ENCODE measurements at regions not wholly inside any gene's neighbourhood (a gene's known extent, or its start where the extent isn't known, plus 50 kb on each side); places are given as distances from the start of the nearest gene placed in this dataset.
A peak's percentile ranks its signal among the peaks of the same experiment; 100 is the strongest.
"Not testable (repeated sequence)": the region's sequence is repeated elsewhere in the genome, so short reads cannot be mapped to it uniquely, and the experiment has no call there.

DNA sequence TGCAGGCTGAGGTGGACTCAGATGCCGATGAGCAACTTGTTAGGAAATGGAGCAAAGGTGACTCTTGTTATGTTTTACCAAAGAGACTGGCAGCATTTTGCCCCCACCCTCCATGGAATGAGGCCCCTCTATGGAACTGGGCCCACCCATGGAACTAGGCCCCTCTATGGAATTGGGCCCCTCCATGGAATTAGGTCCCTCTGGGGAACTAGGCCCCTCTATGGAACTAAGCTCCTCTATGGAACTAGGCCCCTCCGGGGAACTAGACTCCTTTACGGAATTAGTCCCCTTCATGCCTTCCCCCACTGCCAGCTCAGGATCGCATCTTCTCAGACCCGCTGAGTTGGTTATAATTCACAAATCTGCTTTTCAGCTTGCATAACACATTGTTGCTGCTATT lies 144.9 kb downstream of the THBS2 start:
- H3K27ac ChIP-seq: no peak overlapping the region
- no peak for DNase-seq (ENCODE audit: low read depth, low spot score)

DNA sequence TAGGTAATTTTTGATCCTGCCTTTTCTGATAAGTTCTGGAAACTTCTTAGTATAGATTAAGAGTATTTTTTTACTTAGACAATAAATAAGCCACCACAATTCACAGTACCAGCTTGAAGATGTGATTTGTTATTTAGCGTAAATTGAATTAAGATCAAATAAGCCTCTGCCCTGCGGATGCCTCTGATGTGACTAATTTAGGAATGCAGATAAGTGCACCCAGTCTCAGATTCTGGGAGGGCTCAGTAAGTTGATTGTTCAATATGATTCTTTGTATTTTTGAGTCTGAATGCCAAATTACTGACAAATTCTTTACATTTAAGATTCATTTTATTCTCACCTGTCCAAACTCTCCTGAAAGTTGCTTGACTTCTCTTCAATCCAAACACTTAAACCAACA lies 147.5 kb downstream of the THBS2 start:
- DNase-seq (ENCODE audit: low read depth, low spot score): no peak
- no peak overlapping the region for H3K27ac ChIP-seq

DNA sequence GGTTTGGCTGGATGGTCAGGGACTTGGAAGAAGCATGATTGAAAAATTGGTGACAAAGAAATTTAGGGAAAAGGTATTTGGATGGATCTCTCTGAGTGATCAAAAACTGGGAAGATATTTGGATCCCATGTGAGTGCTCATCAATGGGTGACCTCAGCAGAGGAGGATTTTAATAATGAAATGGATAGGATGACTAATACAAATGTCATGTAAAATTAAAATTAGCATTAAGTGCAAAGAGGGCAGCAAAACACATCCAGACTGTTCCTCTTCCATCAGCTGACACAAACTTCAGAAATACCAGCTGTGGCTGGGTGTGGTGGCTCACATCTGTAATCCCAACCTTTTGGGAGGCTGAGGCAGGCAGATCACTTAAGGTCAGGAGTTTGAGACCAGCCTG lies 151.7 kb downstream of the THBS2 start:
- H3K27ac ChIP-seq: no peak overlapping the region
- no peak for DNase-seq (ENCODE audit: low read depth, low spot score)

DNA sequence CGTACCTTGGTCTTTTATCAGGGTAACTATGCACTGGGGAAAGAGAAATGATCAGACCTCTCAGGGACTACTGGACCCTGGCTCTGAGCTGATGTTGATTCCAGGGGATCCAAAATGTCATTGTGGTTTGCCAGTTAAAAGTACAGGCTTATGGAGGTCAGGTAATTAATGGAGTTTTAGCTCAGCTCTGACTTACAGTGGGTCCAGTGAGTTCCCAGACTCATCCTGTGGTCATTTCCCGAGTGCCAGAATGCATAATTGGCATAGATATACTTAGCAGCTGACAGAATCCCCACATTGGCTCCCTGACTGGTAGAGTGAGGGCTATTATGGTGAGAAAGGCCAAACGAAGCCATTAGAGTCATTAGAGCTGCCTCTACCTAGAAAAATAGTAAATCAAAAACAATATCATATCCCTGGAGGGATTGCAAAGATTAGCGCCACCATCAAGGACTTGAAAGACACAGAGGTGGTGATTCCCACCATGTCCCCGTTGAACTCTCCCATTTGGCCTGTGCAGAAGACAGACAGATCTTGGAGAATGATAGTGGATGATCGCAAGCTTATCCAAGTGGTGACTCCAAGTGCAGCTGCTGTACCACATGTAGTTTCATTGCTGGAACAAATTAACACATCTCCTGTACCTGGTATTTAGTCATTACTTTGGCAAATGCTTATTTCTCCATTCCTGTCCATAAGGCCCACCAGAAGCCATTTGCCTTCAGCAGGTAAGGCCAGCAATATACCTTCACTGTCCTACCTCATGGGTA lies 152.4 kb downstream of the THBS2 start:
- H3K27ac ChIP-seq: no peak overlapping the region

DNA sequence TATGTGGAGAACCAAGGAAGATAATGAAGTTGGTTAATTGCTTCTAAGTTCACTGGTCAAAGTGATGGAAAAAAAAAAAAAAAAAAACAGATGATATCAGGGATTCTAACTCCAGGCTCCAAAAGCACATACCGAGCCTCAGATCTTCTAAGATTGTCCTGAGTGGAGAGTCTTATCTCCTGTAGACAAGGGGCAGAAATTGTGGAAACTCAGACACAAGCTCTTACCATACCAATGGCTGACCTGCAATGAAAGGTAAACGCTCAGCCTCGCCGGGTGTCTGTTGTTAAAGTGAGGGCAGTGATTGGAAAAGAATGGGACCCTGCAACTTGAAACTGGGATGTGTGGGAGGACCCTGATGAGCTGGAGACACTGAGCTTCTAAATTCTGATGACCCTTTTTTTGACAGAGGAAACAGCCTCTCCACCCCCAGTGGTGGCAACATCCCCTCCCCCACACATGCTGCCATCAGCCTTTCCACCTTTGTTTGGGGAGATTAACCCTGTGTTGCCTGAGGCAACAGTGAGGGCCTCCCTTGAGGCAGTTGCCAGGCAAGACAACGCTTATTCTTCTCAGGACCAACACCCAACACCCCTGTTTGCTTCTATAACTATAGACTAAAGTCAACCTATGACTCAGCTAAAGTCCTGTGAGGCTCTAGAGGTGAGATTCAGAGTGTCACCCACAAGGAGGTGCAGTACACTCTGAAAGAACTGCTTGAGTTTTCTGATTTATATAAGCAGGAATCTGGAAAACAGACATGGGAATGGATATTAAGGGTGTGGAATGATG lies 154.0 kb downstream of the THBS2 start:
- no peak for DNase-seq (ENCODE audit: low read depth, low spot score)
- H3K27ac ChIP-seq: no peak overlapping the region

More for the DNA sequence above, 152.4 kb downstream of the THBS2 start:
- DNase-seq (ENCODE audit: low read depth, low spot score): no peak

DNA sequence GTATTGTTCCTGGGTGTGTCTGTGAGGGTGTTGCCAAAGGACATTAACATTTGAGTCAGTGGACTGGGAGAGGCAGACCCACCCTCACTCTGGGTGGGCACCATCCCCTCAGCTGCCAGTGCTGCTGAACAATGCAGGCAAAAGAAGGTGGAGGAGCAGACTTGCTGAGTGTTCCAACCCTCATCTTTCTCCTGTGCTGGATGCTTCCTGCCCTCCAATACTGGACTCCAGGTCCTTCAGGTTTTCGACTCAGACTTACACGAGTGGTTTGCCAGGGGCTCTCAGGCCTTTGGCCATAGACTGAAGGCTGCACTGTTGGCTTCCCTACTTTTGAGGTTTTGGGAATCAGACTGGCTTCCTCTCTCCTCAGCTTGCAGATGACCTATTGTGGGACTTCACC lies 155.0 kb downstream of the THBS2 start:
- not testable (repeated sequence) for DNase-seq (ENCODE audit: low read depth, low spot score); H3K27ac ChIP-seq

DNA sequence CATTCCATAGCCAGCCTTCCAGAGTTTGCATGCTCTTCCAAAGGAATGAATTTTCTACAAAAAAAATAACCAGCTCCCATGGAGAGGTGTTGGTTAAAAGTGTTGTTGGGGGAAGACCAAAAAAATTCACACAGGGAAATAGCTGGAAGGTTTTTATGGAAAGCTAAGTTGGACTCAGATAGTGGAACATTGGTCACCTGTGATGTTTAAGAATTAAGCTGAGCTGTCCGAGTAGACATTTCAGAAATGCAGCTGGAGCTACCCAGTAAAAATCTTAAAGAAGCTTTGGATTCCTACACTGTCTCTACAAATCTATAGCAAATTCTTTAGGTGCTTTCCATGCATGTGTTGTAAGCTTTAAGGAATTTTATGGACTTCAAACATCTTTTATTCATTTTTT lies 155.5 kb downstream of the THBS2 start:
- DNase-seq (ENCODE audit: low read depth, low spot score): no peak
- no peak overlapping the region for H3K27ac ChIP-seq

DNA sequence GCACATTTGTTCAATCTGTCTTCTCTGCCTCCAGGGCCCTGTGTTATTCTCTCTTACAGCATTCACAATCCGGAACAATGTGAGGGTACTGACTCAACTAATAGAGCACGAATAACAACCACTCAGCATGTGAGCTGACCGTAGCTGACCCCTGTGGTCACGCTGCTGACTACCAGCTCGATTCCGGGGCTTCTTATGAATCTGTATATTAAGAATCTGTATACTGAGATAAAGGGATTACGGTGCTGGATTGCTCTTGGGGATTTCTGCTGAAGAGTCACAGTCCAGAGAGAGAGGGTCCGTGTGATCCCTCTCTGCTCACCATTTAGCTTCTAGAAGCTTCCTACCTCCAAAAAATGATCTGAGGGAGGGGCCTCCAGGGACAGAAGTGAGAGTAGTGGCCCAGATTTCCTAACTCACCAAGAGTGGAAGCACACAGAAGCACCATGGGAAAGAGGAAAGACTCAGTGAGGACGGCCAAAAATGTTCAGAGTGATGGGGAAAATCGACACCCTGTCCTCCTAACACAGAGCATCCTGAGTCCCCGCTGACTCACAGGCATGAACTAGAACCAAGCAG lies 156.2 kb downstream of the THBS2 start:
- H3K27ac ChIP-seq: no peak overlapping the region
- no peak for DNase-seq (ENCODE audit: low read depth, low spot score)

DNA sequence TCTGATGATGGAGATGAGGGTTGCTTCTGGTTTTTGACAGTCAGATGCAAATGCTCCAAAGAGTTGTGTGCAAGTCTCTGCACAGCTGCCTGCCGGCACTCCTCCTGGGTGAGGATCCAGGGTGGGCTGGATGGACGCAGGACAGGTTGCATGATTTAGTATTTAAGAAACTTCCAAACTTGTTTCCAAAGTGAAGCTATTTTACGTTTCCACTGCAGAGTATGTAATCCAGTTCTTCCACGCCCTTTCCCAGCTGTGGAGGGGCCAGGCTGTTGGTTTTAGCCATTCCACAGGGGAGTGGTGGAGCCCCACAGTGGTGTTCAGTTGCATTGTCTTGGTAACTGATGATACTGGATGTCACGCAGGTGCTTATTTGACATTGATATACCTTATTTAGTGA lies 157.3 kb downstream of the THBS2 start:
- DNase-seq (ENCODE audit: low read depth, low spot score): no peak
- H3K27ac ChIP-seq: no peak overlapping the region

DNA sequence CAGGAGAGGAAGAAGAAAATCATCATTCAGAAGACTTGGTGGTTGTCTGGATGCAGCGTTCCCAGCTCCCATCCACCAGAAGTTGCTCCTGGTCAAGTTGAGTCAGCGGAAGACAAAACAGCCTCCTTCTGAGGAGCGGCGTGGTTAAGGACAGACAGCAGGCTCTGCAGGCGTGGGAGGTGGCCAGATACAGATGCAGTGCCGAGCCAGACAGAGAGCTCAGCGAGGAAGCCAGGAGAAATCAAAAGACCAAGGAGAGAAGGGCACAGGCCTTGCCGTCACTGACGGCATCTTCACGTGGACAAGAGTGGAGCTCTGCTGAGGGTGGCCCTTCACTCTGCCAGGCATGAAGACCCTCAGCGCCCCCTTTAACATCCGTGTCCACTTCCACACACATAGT lies 158.5 kb downstream of the THBS2 start:
- DNase-seq (ENCODE audit: low read depth, low spot score): no peak
- H3K27ac ChIP-seq: no peak overlapping the region

DNA sequence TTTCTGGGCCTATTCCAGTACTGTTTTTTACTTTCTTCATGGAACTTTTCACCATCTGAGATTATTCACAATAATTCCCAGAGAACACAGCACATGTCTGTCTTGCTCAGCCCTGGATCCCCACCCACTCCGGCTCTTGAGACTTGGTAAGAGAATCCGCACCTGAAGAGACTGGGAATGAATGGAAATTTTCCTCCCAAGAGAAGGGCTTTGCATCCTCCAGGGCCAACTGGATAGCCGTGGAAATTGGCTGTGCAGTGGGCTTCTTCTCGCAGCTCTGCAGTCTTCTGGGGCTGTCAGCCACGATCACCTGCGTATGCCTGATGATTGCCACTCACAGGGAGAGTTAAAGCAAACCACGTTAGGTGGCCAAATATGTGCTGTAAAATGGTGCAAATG lies 159.1 kb downstream of the THBS2 start:
- DNase-seq (ENCODE audit: low read depth, low spot score): no peak
- H3K27ac ChIP-seq: no peak overlapping the region

DNA sequence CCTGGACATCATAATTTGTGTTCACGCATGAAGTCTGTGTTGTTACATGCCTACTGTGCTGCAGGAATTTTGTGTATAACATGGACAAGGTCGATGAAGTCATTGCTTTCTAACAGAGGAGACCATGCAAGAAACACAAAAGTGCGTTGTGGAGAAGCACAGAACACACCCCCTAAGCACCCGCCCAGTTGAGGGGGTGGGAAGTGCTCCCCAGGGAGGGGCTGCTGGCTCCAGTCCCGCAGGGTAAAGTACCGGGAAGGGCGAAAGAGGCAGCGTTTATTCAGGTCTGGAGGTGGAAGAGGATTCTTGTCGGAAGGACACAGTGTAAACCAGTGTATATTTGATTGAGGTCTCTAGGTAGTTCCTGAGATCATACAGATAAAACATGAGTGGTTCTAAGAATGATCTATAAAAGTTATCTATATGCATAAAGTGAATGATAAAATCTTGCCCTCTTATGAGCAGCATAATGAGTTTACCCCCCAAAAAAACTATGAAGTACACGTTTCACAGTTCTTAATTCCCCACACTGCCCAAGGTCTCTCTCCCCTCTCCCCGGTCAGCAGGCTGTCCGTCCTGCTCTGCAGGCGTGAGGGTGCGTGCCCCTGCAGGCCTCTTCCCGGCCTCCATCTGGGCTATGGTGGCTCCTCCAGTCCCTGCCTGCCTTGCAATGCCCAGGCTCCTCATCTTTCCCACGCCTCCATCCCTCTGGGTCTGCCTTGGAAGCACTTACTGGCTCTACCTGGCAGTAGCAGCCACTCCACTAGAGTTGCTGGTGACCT lies 159.7 kb downstream of the THBS2 start:
- no peak for DNase-seq (ENCODE audit: low read depth, low spot score)
- no peak overlapping the region for H3K27ac ChIP-seq

DNA sequence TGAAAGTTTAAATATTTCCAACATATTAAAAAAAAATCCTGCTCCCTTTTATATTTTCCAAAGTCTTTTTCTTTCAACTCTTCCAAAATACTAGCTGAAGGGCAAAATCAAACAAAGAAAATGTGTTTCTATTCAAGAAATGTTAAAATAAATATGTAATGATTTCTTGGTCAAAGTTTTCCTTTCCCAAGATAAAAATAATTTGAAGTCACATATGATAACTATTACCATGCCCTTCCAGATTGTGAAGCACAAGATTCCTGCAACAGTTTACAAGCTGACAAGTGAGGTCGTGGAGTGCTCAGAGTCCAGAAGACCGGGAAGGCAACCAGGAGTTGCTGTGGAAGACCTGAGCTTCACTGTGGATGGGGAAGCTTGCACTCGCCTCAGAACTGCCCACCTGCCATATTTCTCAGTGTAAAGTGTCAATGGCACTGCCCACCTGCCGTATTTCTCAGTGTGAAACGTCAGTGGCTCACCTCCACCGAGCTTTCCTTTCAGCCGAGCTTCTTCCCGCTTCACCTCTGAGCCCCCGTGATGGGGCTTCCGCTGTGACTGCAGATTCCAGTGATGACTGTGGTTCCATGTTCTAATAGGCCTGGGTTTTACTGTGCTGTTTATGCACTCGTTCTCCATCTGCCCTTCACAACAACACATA lies 160.5 kb downstream of the THBS2 start:
- no peak for DNase-seq (ENCODE audit: low read depth, low spot score)
- no peak overlapping the region for H3K27ac ChIP-seq

DNA sequence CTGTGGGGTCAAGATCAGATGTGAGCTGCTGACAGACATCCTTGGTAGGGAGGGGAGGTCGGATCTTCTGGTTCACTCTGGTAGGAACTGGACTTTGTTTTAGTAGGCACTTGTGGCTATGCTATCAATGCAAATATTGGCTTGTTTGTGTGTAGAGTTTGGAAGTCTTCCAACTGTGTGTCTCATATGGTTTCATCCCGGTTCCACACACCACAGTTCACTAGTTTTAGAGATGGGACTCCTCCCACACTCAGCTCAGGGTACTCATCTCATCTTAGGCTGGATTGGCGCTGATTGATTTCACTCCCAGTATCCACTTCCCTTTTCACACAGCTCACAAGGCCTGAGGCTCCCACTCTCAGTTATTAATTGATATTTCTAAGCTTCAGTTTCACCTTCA lies 161.3 kb downstream of the THBS2 start:
- DNase-seq (ENCODE audit: low read depth, low spot score): no peak
- H3K27ac ChIP-seq: no peak overlapping the region

DNA sequence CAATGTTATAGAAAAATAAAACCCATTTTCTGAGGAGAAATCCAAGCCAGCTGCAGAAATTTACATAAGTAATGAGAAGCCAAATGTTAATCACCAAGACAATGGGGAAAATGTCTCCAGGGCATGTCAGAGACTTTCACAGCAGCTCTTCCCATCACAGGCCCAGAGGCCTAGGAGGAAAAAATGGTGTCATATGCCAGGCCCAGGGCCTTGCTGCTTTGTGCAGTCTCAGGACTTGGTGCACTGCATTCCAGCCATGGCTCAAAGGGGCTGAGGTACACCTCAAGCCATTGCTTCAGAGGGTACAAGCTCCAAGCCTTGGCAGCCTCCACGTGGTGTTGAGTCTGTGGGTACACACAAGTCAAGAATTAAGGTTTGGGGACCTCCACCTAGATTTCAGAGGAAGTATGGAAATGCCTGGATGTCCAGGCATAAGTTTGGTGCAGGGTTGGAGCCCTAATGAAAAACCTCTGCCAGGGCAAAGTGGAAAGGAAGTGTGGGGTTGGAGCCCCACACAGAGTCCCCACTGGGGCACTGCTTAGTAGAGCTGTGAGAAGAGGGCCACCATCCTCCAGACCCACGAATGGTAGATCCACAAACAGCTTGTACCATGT lies 163.0 kb downstream of the THBS2 start:
- not testable (repeated sequence) for DNase-seq (ENCODE audit: low read depth, low spot score); H3K27ac ChIP-seq

DNA sequence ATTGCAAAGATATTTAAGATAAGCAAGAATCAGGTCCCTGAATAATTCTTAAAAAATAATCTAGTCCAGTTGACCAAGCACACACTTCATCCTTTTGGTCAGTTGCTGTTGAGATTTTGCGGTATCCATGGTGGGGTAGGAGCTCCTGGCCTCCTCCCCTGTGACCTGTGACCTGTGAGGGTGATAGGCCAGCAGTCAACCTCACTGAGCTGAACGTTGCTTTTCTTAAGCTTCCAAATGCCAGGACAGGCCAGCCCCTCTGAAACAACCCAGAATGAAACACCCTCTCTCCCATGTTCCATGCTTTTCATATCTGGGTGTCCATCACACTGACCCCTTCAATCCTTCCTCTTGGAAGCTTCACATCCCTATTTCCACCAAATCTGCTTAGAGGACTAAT lies 164.9 kb downstream of the THBS2 start:
- DNase-seq (ENCODE audit: low read depth, low spot score): no peak

DNA sequence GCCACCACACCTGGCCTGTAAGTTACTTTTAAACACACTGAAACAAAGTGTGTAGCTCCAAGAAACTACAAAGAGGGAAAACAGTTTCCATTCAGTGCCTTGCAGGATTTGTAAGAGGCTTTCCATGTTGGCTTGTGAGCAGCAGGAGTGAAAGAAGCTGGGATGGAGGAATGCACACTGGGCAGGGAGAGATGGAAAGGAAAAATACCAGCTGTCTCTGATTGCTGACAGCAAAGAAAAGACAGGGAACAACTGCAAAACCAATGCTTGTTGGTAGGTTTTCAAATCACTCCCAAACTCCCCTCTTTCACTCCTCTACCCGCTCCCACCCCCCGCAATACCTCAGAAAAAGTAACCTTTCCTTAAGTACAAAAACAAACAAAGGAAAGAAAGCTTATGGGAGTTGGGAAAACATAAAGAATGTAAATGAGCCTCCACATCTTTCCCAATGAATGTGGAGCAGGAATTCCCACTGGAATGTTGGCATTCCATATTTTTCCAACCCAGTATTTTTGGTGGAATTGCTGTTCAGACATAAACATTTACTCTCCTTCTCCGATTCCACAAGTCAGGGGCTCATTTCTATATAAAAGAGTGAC lies 166.1 kb downstream of the THBS2 start:
- H3K27ac ChIP-seq: no peak overlapping the region
- no peak for DNase-seq (ENCODE audit: low read depth, low spot score)

More for the DNA sequence above, 164.9 kb downstream of the THBS2 start:
- no peak overlapping the region for H3K27ac ChIP-seq

DNA sequence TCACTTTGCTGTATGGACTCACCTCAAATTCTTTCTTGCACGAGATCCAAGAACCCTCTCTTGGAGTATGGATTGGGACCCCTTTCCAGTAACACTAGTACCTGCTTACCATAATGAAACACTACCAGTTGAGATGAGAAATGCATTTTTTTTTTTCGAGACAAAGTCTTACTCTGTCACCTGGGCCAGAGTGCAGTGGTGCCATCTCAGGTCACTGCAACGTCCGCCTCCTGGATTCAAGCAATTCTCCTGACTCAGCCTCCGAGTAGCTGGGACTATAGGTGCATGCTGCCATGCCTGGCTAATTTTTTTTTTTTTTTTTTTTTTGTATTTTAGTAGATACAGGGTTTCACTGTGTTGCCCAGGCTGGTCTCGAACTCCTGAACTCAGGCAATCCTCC lies 167.0 kb downstream of the THBS2 start:
- not testable (repeated sequence) for DNase-seq (ENCODE audit: low read depth, low spot score)
- H3K27ac ChIP-seq: peak overlapping the region; percentile 6

DNA sequence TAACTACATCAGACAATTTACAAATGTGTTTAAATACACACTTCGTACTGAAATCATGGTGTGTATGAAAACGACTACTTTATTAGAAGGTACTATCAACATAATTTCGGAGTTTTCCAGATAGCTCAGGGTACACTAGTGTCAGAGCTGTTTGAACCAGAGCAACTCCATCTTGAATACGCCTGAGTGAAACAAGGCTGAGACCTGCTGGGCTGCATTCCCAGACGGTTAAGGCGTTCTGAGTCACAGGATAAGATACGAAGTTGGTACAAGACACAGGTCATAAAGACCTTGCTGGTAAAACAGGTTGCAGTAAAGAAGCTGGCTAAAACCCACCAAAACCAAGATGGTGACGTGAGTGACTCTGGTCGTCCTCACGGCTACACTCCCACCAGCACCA lies 167.6 kb downstream of the THBS2 start:
- peak overlapping the region; percentile 6 for H3K27ac ChIP-seq
- DNase-seq (ENCODE audit: low read depth, low spot score): peak; percentile 56

All from epithelial cell of prostate (primary cell).